ENCODE measurements at regions not wholly inside any gene's neighbourhood (a gene's known extent, or its start where the extent isn't known, plus 50 kb on each side); places are given as distances from the start of the nearest gene placed in this dataset.
"Not testable (repeated sequence)": the region's sequence is repeated elsewhere in the genome, so short reads cannot be mapped to it uniquely, and the experiment has no call there.

GRCh38 chr4:87716371-87717265, 66.5 kb downstream of the DMP1 start:
- no peak overlapping the region for H3K27ac ChIP-seq
- ChIA-PET CTCF (no interaction called here), POLR2A (ENCODE audit: low non-redundant PET) (no interaction called here)
- no peak for DNase-seq (ENCODE audit: low spot score)
- TF ChIP-seq, protein P1, sequence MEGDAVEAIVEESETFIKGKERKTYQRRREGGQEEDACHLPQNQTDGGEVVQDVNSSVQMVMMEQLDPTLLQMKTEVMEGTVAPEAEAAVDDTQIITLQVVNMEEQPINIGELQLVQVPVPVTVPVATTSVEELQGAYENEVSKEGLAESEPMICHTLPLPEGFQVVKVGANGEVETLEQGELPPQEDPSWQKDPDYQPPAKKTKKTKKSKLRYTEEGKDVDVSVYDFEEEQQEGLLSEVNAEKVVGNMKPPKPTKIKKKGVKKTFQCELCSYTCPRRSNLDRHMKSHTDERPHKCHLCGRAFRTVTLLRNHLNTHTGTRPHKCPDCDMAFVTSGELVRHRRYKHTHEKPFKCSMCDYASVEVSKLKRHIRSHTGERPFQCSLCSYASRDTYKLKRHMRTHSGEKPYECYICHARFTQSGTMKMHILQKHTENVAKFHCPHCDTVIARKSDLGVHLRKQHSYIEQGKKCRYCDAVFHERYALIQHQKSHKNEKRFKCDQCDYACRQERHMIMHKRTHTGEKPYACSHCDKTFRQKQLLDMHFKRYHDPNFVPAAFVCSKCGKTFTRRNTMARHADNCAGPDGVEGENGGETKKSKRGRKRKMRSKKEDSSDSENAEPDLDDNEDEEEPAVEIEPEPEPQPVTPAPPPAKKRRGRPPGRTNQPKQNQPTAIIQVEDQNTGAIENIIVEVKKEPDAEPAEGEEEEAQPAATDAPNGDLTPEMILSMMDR (conservative IDR thresholded peaks at IDR 0.05; ENCODE audit: low read depth): no peak

DNA sequence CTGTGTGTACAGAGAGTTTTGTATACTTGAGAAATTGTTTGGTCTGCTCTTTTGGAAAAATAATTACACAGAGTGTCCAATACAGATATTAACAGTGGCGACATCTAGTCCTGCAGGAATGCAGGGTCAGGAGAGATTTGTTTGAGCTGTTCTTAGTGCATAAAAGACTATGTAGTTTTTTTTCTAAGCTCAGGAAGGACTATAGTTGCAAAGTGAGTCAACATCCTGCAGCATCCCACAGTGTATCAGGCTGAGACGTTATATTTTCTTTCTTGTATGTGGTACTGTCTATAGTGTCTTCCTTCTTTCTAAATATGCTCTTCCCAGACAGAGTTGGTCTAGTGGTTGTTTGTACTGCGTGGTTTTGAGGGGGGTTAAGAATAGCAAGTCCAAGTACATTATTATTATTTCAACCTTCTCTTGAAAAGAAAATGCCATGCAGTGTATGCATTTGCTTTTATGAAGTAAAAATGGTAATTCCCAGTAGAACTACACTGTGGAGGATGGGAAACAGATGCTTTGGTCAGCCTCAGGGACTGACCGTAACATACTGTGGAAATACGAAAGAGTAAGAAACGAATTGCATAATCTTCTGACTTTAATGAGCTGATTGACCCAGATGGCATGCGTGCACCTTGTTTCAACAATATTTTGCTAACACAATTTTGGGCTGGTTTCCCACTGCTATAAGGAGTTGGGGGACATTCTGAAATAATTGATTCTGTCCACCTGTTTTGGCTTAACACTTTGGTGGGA, 67.4 kb downstream of the DMP1 start:
- CTCF ChIA-PET: no interaction called here
- no peak for DNase-seq (ENCODE audit: low spot score)
- TF ChIP-seq, protein P1 (conservative IDR thresholded peaks at IDR 0.05; ENCODE audit: low read depth): no peak
- H3K27ac ChIP-seq: no peak overlapping the region
- POLR2A ChIA-PET (ENCODE audit: low non-redundant PET): no interaction called here

- no peak for DNase-seq (ENCODE audit: low spot score)
- POLR2A ChIA-PET (ENCODE audit: low non-redundant PET): no interaction called here
- TF ChIP-seq, protein P1 (conservative IDR thresholded peaks at IDR 0.05; ENCODE audit: low read depth): no peak
- H3K27ac ChIP-seq: no peak overlapping the region
- CTCF ChIA-PET: no interaction called here
Measured at GRCh38 chr4:87718217-87718835, 68.2 kb downstream of the DMP1 start.

DNA sequence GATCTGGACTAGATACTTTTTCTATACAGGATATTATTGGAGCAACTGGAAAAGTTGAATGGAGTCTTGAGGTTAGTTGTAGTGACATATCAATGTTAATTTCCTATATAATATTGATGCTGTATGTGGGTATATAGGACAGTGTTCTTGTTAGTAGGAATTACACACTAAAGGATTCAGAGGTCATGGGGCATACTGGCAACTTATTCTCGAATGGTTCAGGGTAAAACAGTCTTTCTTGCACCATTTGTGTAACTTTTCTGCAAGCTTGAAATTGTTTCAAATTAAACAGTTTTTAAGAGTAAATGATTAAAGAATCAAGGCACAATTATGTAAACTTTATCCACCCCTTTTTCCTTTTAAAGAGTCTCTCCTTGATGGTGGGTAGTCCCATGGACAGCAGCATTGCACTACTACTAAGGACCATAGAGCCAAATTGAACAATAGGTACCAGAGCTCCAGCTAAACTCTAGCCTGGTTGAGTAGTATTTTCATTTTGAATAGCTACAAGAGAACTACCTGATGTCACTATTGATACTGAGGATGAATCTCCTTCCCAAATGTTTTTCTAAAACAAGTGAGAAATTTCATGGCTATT, 70.1 kb downstream of the DMP1 start:
- H3K27ac ChIP-seq: no peak overlapping the region
- DNase-seq (ENCODE audit: low spot score): no peak
- ChIA-PET POLR2A (ENCODE audit: low non-redundant PET) (no interaction called here), CTCF (no interaction called here)
- TF ChIP-seq, protein P1 (conservative IDR thresholded peaks at IDR 0.05; ENCODE audit: low read depth): no peak

GRCh38 chr4:87725287-87725686, 74.1 kb upstream of the IBSP start:
- DNase-seq (ENCODE audit: low spot score); POLR2A ChIA-PET (ENCODE audit: low non-redundant PET); H3K27ac ChIP-seq: not testable (repeated sequence)
- CTCF ChIA-PET: interaction anchor here (0.7 kb wide), 1 partner anchor 560 kb away, joined by 3 read pairs; no protein-coding TSS in a partner anchor

GRCh38 chr4:87732033-87732765, 67.2 kb upstream of the IBSP start:
- H3K27ac ChIP-seq: no peak overlapping the region
- ChIA-PET POLR2A (ENCODE audit: low non-redundant PET) (no interaction called here), CTCF (interaction anchor here (0.6 kb wide), 1 partner anchor 241 kb away, joined by 3 read pairs; no protein-coding TSS in a partner anchor)
- no peak for DNase-seq (ENCODE audit: low spot score)
- TF ChIP-seq, protein P1 (conservative IDR thresholded peaks at IDR 0.05; ENCODE audit: low read depth): no peak
